ENCODE measurements at regions not wholly inside any gene's neighbourhood (a gene's known extent, or its start where the extent isn't known, plus 50 kb on each side); places are given as distances from the start of the nearest gene placed in this dataset.

GRCh38 chr3:174413062-174413912, 445.8 kb upstream of the NAALADL2 start:
- no peak overlapping the region for H3K4me3 ChIP-seq (replicated peaks in 1 of 2; ENCODE audit: low read depth in 2 of 2, low read length in 2 of 2)
- no peak for TF ChIP-seq CTCF (IDR thresholded peaks at IDR 0.05; ENCODE audit: low read depth, low read length)
- DNase-seq (ENCODE audit: low read depth in 2 of 2) = peak in 1 of 2 donors; percentile 13

GRCh38 chr3:174414902-174415301, 444.2 kb upstream of the NAALADL2 start:
- DNase-seq (ENCODE audit: low read depth in 2 of 2) = no peak
- no peak overlapping the region for H3K4me3 ChIP-seq (replicated peaks in 1 of 2; ENCODE audit: low read depth in 2 of 2, low read length in 2 of 2)
- TF ChIP-seq CTCF (IDR thresholded peaks at IDR 0.05; ENCODE audit: low read depth, low read length) = no peak

- no peak for DNase-seq (ENCODE audit: low read depth in 2 of 2)
- no peak for TF ChIP-seq CTCF (IDR thresholded peaks at IDR 0.05; ENCODE audit: low read depth, low read length)
- H3K4me3 ChIP-seq (replicated peaks in 1 of 2; ENCODE audit: low read depth in 2 of 2, low read length in 2 of 2) = no peak overlapping the region
Measured at GRCh38 chr3:174417573-174417972, 441.6 kb upstream of the NAALADL2 start.

GRCh38 chr3:174419216-174419615, 439.9 kb upstream of the NAALADL2 start:
- DNase-seq (ENCODE audit: low read depth in 2 of 2) = no peak
- no peak for TF ChIP-seq CTCF (IDR thresholded peaks at IDR 0.05; ENCODE audit: low read depth, low read length)
- no peak overlapping the region for H3K4me3 ChIP-seq (replicated peaks in 1 of 2; ENCODE audit: low read depth in 2 of 2, low read length in 2 of 2)

GRCh38 chr3:174423936-174424335, 435.2 kb upstream of the NAALADL2 start:
- H3K4me3 ChIP-seq (replicated peaks in 1 of 2; ENCODE audit: low read depth in 2 of 2, low read length in 2 of 2) = no peak overlapping the region
- DNase-seq (ENCODE audit: low read depth in 2 of 2) = peak in 1 of 2 donors; percentile 6
- no peak for TF ChIP-seq CTCF (IDR thresholded peaks at IDR 0.05; ENCODE audit: low read depth, low read length)

GRCh38 chr3:174424656-174425055, 434.5 kb upstream of the NAALADL2 start:
- DNase-seq (ENCODE audit: low read depth in 2 of 2) = no peak
- TF ChIP-seq CTCF (IDR thresholded peaks at IDR 0.05; ENCODE audit: low read depth, low read length) = no peak
- no peak overlapping the region for H3K4me3 ChIP-seq (replicated peaks in 1 of 2; ENCODE audit: low read depth in 2 of 2, low read length in 2 of 2)
